Skeletal muscle satellite cell (primary cell): ENCODE measurements at regions not wholly inside any gene's neighbourhood (a gene's known extent, or its start where the extent isn't known, plus 50 kb on each side); places are given as distances from the start of the nearest gene placed in this dataset.

ENCODE experiments used
- H3K27me3 ChIP-seq: 2 replicates; pipeline ENCODE4 v1.7.0; 2013; ENCODE audit warnings: low read length; ENCODE audit not compliant: control insufficient read depth, insufficient read depth
- H3K36me3 ChIP-seq: 2 replicates; pipeline ENCODE4 v1.7.0; 2013; ENCODE audit warnings: mild to moderate bottlenecking, control low read depth, low read length; ENCODE audit not compliant: insufficient read depth
- H3K4me1 ChIP-seq: 2 replicates; pipeline ENCODE4 v1.7.0; 2013; ENCODE audit warnings: low read length; ENCODE audit not compliant: control insufficient read depth, insufficient read depth
- H3K4me2 ChIP-seq: 2 replicates; pipeline ENCODE4 v1.7.0; 2013; ENCODE audit warnings: mild to moderate bottlenecking, low read length
- H3K4me3 ChIP-seq: 2 replicates; pipeline ENCODE4 v1.7.0; 2013; ENCODE audit warnings: low read length
- H3K9ac ChIP-seq: 2 replicates; pipeline ENCODE4 v1.7.0; 2013; ENCODE audit warnings: mild to moderate bottlenecking, low read depth, low read length, moderate library complexity
- H3K9me3 ChIP-seq: replicated peaks from 2 replicates; pipeline ENCODE4 v1.7.0; 2013; ENCODE audit warnings: mild to moderate bottlenecking, control low read depth, low read length

- Histone ChIP-seq H3K27me3 (no peaks in the 10 kb centered on the region), H3K9ac (no peak overlapping the region), H3K4me2 (no peak overlapping the region), H3K9me3 (no peaks in the 10 kb centered on the region), H3K4me1 (peaks cover 55% of the 10 kb centered on the region), H3K36me3 (no peaks in the 10 kb centered on the region), H3K4me3 (no peak overlapping the region)
Measured at GRCh38 chr12:27183342-27183741, 60.7 kb upstream of the STK38L start.

GRCh38 chr12:27185234-27186021 is 58.7 kb upstream of the STK38L start:
- Histone ChIP-seq H3K27me3 (no peaks in the 10 kb centered on the region), H3K9me3 (no peaks in the 10 kb centered on the region), H3K9ac (peak overlapping the region; percentile 32), H3K4me2 (peak overlapping the region; percentile 44), H3K4me3 (no peak overlapping the region), H3K36me3 (no peaks in the 10 kb centered on the region), H3K4me1 (peaks cover 39% of the 10 kb centered on the region)

GRCh38 chr12:27186022-27186839 is 57.9 kb upstream of the STK38L start:
- H3K9me3 ChIP-seq = no peaks in the 10 kb centered on the region
- no peaks in the 10 kb centered on the region for H3K27me3 ChIP-seq
- H3K36me3 ChIP-seq = no peaks in the 10 kb centered on the region
- no peak overlapping the region for H3K4me3 ChIP-seq
- peak overlapping the region; percentile 44 for H3K4me2 ChIP-seq
- H3K9ac ChIP-seq = peak overlapping the region; percentile 32
- peaks cover 39% of the 10 kb centered on the region for H3K4me1 ChIP-seq

GRCh38 chr12:27187697-27188096 is 56.4 kb upstream of the STK38L start:
- Histone ChIP-seq H3K4me1 (peaks cover 48% of the 10 kb centered on the region), H3K4me3 (no peak overlapping the region), H3K9me3 (no peaks in the 10 kb centered on the region), H3K27me3 (no peaks in the 10 kb centered on the region), H3K36me3 (no peaks in the 10 kb centered on the region), H3K4me2 (no peak overlapping the region), H3K9ac (no peak overlapping the region)

- H3K36me3 ChIP-seq = no peaks in the 10 kb centered on the region
- H3K4me1 ChIP-seq = peaks cover 62% of the 10 kb centered on the region
- no peak overlapping the region for H3K9ac ChIP-seq
- H3K9me3 ChIP-seq = no peaks in the 10 kb centered on the region
- peak overlapping the region; percentile 35 for H3K4me2 ChIP-seq
- H3K27me3 ChIP-seq = no peaks in the 10 kb centered on the region
- H3K4me3 ChIP-seq = no peak overlapping the region
Measured at GRCh38 chr12:27190761-27191160, 53.3 kb upstream of the STK38L start.

DNA sequence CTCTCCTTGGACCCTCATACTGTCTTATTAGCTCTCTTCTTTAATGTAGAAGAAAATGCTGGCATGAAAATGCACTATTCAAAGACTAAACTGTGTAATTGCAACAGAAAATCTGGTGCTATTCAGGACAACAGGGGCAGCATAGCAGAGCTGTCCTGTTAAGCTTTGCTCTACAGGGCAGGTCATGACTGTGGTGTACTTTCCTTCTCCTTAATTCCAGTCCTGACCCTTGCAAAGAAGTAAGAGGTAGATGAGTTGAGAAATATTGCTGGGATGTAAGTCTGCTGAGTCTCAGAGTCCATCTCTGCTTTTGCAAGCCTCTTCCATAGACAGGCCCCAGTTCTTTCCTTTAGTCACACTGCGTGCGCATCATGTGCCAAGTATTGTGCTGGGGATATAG is 52.6 kb upstream of the STK38L start:
- Histone ChIP-seq H3K36me3 (no peaks in the 10 kb centered on the region), H3K9ac (no peak overlapping the region), H3K4me3 (no peak overlapping the region), H3K27me3 (no peaks in the 10 kb centered on the region), H3K9me3 (no peaks in the 10 kb centered on the region), H3K4me2 (no peak overlapping the region), H3K4me1 (peaks cover 54% of the 10 kb centered on the region)

- no peak overlapping the region for H3K9ac ChIP-seq
- H3K9me3 ChIP-seq = no peaks in the 10 kb centered on the region
- peaks cover 47% of the 10 kb centered on the region for H3K4me1 ChIP-seq
- H3K27me3 ChIP-seq = no peaks in the 10 kb centered on the region
- H3K4me3 ChIP-seq = no peak overlapping the region
- H3K36me3 ChIP-seq = no peaks in the 10 kb centered on the region
- no peak overlapping the region for H3K4me2 ChIP-seq
Measured at GRCh38 chr12:27192118-27192802, 51.8 kb upstream of the STK38L start.

DNA sequence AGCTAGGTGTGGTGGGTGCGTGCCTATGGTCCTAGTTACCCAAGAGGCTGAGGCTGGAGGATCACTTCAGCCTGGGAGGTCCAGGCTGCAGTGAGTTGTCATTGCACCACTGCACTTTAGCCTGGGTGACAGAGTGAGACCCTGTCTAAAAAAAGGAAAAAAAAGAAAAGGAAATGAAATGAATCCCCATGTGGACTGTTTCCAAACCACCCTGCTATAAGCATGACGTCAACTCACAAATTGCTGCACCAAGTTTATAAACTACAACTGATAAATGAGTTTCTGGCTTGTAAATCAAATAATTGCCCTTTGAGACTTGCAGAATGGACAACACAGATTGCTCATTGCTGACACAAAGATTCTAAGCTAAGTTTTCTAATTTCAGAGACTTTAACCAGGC is 51.0 kb upstream of the STK38L start:
- Histone ChIP-seq H3K27me3 (no peaks in the 10 kb centered on the region), H3K4me1 (peaks cover 51% of the 10 kb centered on the region), H3K36me3 (no peaks in the 10 kb centered on the region), H3K4me2 (peak overlapping the region; percentile 22), H3K9ac (peak overlapping the region; percentile 58), H3K9me3 (no peaks in the 10 kb centered on the region), H3K4me3 (no peak overlapping the region)

- Histone ChIP-seq H3K9ac (peak overlapping the region; percentile 58), H3K9me3 (no peaks in the 10 kb centered on the region), H3K4me2 (peak overlapping the region; percentile 22), H3K4me3 (no peak overlapping the region), H3K27me3 (no peaks in the 10 kb centered on the region), H3K36me3 (no peaks in the 10 kb centered on the region), H3K4me1 (peaks cover 56% of the 10 kb centered on the region)
Measured at GRCh38 chr12:27193854-27194544, 50.1 kb upstream of the STK38L start.
